Right lobe of liver (tissue), 4 donors: ENCODE measurements at regions not wholly inside any gene's neighbourhood (a gene's known extent, or its start where the extent isn't known, plus 50 kb on each side); places are given as distances from the start of the nearest gene placed in this dataset.

Experiments
- POLR2A ChIP-seq: fragments of 450-650 bp; IDR thresholded peaks from one replicate; pipeline ENCODE4 v1.6.1; 2017; ENCODE audit warnings: antibody characterized with exemption, mild to moderate bottlenecking
- TF ChIP-seq, protein P1 (sequence below), 4 donors: fragments of 200-600 bp in 3 of 4; fragments of 450-650 bp in 1 of 4; IDR thresholded peaks; one replicate each; pipeline versions ENCODE4 v1.5.1 to v1.8.0; 2016 to 2022; ENCODE audit warnings: antibody characterized with exemption in 4 of 4, mild to moderate bottlenecking in 2 of 4
- donor health status: DM: no; HTN: no; CAD: no.
- donor health status: DM: no; HTN: no; CAD: no.
- donor health status: DM: no; HTN: yes; CAD: no.

DNA sequence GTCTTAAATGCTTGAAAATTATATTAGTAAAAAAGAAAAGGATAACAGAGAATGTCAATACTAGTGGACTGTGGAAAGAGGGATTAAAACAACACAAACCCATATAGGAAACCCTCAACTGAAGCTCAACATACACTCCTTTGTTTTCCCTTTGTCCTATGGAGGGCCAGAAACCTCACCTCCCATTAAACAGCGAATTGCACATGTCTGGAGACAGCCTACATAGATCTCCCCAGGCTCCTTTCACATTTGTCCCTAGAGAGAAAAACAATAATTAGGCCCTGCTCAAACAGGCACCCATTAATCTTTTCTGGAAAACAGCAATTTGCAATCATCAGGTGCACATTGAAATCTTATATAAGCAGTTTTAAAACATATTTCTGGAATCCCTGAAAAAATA, 87.6 kb upstream of the SEMA3D start:
- no peak for TF ChIP-seq POLR2A
- TF ChIP-seq, protein P1, sequence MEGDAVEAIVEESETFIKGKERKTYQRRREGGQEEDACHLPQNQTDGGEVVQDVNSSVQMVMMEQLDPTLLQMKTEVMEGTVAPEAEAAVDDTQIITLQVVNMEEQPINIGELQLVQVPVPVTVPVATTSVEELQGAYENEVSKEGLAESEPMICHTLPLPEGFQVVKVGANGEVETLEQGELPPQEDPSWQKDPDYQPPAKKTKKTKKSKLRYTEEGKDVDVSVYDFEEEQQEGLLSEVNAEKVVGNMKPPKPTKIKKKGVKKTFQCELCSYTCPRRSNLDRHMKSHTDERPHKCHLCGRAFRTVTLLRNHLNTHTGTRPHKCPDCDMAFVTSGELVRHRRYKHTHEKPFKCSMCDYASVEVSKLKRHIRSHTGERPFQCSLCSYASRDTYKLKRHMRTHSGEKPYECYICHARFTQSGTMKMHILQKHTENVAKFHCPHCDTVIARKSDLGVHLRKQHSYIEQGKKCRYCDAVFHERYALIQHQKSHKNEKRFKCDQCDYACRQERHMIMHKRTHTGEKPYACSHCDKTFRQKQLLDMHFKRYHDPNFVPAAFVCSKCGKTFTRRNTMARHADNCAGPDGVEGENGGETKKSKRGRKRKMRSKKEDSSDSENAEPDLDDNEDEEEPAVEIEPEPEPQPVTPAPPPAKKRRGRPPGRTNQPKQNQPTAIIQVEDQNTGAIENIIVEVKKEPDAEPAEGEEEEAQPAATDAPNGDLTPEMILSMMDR (IDR thresholded peaks at IDR 0.05) = no peak
